AG04450 (cell line): ENCODE measurements at regions not wholly inside any gene's neighbourhood (a gene's known extent, or its start where the extent isn't known, plus 50 kb on each side); places are given as distances from the start of the nearest gene placed in this dataset.
"Not testable (repeated sequence)": the region's sequence is repeated elsewhere in the genome, so short reads cannot be mapped to it uniquely, and the experiment has no call there.

Experiments
- CTCF ChIA-PET: fragments of 300-600, 350-600 bp; formaldehyde crosslinking; extraction: SDS; loops from one replicate; lab custom pipeline; 2022; ENCODE audit warnings: antibody characterized with exemption, inconsistent platforms; lab: Charles Lee
- POLR2A ChIA-PET: fragments of 350-600 bp; formaldehyde crosslinking; extraction: SDS; loops from one replicate; lab custom pipeline; 2021; ENCODE audit warnings: antibody characterized with exemption, inconsistent platforms; lab: Yijun Ruan, JAX
- DNase-seq: peaks from one replicate; pipeline ENCODE4 v3.0.0-alpha.2; 2011; ENCODE audit warnings: low read depth, low spot score
- H3K27ac ChIP-seq: one replicate; pipeline ENCODE4 v1.5.1; 2012; ENCODE audit warnings: low read depth, low read length, control low read depth
- H3K27me3 ChIP-seq: one replicate; pipeline ENCODE4 v1.6.0; 2012; ENCODE audit warnings: low read length; ENCODE audit not compliant: control insufficient read depth, insufficient read depth
- H3K4me3 ChIP-seq: 2 replicates; pipeline ENCODE4 v1.5.1; 2011; ENCODE audit warnings: mild to moderate bottlenecking, low read depth, low read length, control low read depth
- H3K9me3 ChIP-seq: 2 replicates; pipeline ENCODE4 v1.5.1; 2012; ENCODE audit warnings: low read length; ENCODE audit not compliant: control insufficient read depth, insufficient read depth
- CTCF ChIP-seq: IDR thresholded peaks from 2 replicates; pipeline ENCODE4 v1.5.1; 2011; ENCODE audit warnings: low read depth, low read length, control low read depth, inconsistent platforms

GRCh38 chr4:22593933-22594332, 78.1 kb upstream of the ADGRA3 start:
- H3K27me3 ChIP-seq = peaks cover 2% of the 10 kb centered on the region
- ChIA-PET POLR2A (no interaction called here), CTCF (no interaction called here)
- no peak for DNase-seq
- no peaks in the 10 kb centered on the region for H3K9me3 ChIP-seq
- no peak overlapping the region for H3K27ac ChIP-seq
- no peak overlapping the region for H3K4me3 ChIP-seq
- no peak for TF ChIP-seq CTCF

GRCh38 chr4:22595684-22596083, 79.8 kb upstream of the ADGRA3 start:
- Histone ChIP-seq H3K9me3 (no peaks in the 10 kb centered on the region), H3K27me3 (peaks cover 2% of the 10 kb centered on the region), H3K27ac (no peak overlapping the region), H3K4me3 (no peak overlapping the region)
- TF ChIP-seq CTCF = no peak
- ChIA-PET CTCF (no interaction called here), POLR2A (no interaction called here)
- DNase-seq = no peak

GRCh38 chr4:22596409-22596808, 80.5 kb upstream of the ADGRA3 start:
- POLR2A ChIA-PET = no interaction called here
- Histone ChIP-seq H3K4me3 (no peak overlapping the region), H3K9me3 (no peaks in the 10 kb centered on the region), H3K27me3 (peaks cover 2% of the 10 kb centered on the region), H3K27ac (no peak overlapping the region)
- DNase-seq = no peak
- CTCF ChIA-PET = no interaction called here
- TF ChIP-seq CTCF = no peak

GRCh38 chr4:22597471-22597870, 81.6 kb upstream of the ADGRA3 start:
- ChIA-PET CTCF (no interaction called here), POLR2A (no interaction called here)
- Histone ChIP-seq H3K9me3 (no peaks in the 10 kb centered on the region), H3K27ac (no peak overlapping the region), H3K27me3 (peaks cover 2% of the 10 kb centered on the region), H3K4me3 (no peak overlapping the region)
- DNase-seq = no peak
- TF ChIP-seq CTCF = no peak

- H3K27me3 ChIP-seq, DNase-seq, H3K9me3 ChIP-seq, H3K4me3 ChIP-seq, POLR2A ChIA-PET, H3K27ac ChIP-seq, CTCF ChIA-PET: not testable (repeated sequence)
Observed at GRCh38 chr4:22598113-22599047, 82.5 kb upstream of the ADGRA3 start.

- H3K4me3 ChIP-seq, H3K9me3 ChIP-seq, DNase-seq, H3K27ac ChIP-seq, CTCF ChIA-PET, POLR2A ChIA-PET, H3K27me3 ChIP-seq: not testable (repeated sequence)
Observed at GRCh38 chr4:22599228-22599928, 83.5 kb upstream of the ADGRA3 start.

GRCh38 chr4:22599929-22600432, 84.1 kb upstream of the ADGRA3 start:
- POLR2A ChIA-PET, H3K9me3 ChIP-seq, H3K4me3 ChIP-seq, H3K27me3 ChIP-seq, DNase-seq, H3K27ac ChIP-seq, CTCF ChIA-PET: not testable (repeated sequence)

GRCh38 chr4:22601638-22602037, 85.8 kb upstream of the ADGRA3 start:
- CTCF ChIA-PET = interaction anchor here (1.0 kb wide), 1 partner anchor 191 kb away, joined by 5 read pairs; no protein-coding TSS in a partner anchor
- H3K27ac ChIP-seq, DNase-seq, H3K4me3 ChIP-seq, POLR2A ChIA-PET, H3K9me3 ChIP-seq, H3K27me3 ChIP-seq: not testable (repeated sequence)
